ENCODE measurements at regions not wholly inside any gene's neighbourhood (a gene's known extent, or its start where the extent isn't known, plus 50 kb on each side); places are given as distances from the start of the nearest gene placed in this dataset.
"Not testable (repeated sequence)": the region's sequence is repeated elsewhere in the genome, so short reads cannot be mapped to it uniquely, and the experiment has no call there.

DNA sequence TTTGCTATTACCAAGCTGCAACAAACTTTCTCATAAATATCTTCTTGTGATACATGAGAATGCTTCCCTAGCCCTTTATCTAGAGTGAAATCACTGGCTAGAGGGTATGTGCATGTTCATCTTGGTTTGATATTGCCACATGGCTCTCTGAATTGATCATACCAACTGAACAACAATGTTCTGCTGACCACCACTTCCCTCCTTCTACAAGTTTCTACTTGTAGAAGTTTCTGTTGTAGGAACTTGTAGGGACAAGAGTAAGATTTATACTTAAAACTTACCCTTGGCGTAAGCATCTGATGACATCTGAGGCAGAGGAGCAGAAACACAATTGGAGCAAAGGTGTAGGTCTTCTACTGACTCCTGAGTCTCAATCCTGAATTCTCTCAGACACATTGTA, 86.3 kb upstream of the FAM13C start:
- H3K4me3 ChIP-seq (ENCODE audit: low read depth, low read length), result no peak overlapping the region
- TF ChIP-seq, protein P1, sequence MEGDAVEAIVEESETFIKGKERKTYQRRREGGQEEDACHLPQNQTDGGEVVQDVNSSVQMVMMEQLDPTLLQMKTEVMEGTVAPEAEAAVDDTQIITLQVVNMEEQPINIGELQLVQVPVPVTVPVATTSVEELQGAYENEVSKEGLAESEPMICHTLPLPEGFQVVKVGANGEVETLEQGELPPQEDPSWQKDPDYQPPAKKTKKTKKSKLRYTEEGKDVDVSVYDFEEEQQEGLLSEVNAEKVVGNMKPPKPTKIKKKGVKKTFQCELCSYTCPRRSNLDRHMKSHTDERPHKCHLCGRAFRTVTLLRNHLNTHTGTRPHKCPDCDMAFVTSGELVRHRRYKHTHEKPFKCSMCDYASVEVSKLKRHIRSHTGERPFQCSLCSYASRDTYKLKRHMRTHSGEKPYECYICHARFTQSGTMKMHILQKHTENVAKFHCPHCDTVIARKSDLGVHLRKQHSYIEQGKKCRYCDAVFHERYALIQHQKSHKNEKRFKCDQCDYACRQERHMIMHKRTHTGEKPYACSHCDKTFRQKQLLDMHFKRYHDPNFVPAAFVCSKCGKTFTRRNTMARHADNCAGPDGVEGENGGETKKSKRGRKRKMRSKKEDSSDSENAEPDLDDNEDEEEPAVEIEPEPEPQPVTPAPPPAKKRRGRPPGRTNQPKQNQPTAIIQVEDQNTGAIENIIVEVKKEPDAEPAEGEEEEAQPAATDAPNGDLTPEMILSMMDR (IDR thresholded peaks at IDR 0.05; ENCODE audit: insufficient read depth, low read depth, low read length, missing control alignments), result no peak
- DNase-seq (ENCODE audit: low read depth), result no peak

DNA sequence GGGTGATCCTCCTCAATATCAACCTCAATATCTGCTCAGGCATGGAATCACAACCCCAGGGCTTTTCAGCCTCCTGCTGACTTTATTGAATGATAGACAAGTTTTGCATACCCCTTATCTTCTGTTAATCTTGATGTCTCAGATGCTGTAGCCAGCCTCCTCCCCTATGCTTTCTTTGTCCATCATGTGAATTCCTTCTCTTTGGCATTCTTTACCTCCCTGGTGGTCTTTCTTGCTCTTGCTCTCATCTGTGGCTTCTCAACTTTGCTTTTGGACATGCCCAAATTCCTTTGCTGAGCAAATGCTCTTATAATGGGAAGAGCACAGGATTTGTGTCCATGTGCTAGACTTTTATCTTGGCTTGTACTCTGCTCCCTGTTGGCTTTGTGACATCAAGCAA, 73.4 kb upstream of the FAM13C start:
- TF ChIP-seq, protein P1 (IDR thresholded peaks at IDR 0.05; ENCODE audit: insufficient read depth, low read depth, low read length, missing control alignments), result no peak
- no peak for DNase-seq (ENCODE audit: low read depth)
- no peak overlapping the region for H3K4me3 ChIP-seq (ENCODE audit: low read depth, low read length)

DNA sequence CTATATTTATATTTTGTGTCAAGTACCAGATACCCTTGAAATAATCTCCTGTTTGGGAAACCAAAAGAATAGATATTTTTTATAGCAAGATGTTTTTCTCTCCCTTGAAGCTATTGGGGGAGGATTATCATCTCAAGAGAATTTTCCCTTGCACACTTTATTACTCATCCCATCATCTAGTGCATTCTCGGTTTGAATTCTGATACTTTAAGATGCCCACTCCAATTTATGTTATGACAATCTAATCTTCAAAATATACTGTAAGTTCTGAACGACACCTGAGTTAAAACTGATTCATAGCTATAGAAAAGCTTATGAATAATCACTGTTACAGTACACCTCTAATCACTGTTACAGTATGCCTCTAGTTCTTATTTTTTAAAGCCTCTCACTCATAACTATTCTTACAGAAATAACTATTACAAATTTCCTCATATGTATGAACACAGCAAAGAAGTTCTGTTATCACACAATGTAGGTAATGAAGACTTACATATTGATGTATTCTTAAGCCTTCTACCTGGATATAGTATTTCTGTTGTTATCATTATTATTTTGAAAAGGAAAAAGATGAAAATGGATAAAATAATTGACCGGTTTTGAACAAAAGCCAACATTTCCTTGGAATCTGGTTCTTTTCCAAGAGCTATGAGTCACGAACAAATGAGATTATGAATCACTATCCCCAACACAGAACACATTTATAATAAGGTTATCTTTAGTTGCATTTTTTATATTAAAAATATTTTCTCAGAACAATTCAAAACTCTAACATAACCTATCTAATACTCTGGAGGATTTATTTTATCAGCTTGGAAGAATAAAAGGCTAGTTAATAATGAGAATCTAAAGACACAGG, 72.3 kb upstream of the FAM13C start:
- DNase-seq (ENCODE audit: low read depth), result no peak
- TF ChIP-seq, protein P1 (IDR thresholded peaks at IDR 0.05; ENCODE audit: insufficient read depth, low read depth, low read length, missing control alignments), result no peak
- no peak overlapping the region for H3K4me3 ChIP-seq (ENCODE audit: low read depth, low read length)

DNA sequence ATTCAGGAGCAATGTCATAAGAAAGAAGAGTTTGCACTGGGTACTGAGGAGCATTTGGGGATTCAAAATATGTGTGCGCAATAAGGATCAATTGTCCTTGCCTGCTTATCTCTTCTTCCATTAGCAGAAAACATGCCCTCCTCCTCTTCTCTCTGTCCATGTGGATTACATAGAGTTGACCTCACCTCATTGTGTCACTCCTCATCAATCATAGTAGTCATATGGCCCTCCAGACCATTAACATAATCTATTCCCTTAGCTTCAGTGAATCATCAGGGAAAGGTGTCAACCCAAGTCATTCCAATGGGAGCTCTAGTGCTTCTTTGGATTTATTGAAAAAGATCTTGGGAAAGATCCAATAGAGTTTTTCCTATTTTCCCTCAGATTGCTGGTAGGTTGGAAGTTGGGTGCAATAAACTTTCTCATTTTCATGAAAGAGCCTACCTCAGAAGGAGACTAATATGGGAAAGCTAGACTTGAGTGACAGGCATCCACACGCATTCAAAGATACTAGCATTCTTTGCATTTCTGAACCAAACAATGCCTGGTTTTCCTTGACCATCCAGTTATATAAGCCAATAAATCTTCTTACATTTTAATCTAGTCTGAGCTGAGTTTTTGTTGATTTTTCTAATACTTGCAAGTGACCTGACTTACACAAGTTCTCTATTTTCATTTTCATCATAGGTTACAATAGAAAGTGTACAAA, 71.5 kb upstream of the FAM13C start:
- H3K4me3 ChIP-seq (ENCODE audit: low read depth, low read length), result no peak overlapping the region
- no peak for DNase-seq (ENCODE audit: low read depth)
- TF ChIP-seq, protein P1 (IDR thresholded peaks at IDR 0.05; ENCODE audit: insufficient read depth, low read depth, low read length, missing control alignments), result no peak

DNA sequence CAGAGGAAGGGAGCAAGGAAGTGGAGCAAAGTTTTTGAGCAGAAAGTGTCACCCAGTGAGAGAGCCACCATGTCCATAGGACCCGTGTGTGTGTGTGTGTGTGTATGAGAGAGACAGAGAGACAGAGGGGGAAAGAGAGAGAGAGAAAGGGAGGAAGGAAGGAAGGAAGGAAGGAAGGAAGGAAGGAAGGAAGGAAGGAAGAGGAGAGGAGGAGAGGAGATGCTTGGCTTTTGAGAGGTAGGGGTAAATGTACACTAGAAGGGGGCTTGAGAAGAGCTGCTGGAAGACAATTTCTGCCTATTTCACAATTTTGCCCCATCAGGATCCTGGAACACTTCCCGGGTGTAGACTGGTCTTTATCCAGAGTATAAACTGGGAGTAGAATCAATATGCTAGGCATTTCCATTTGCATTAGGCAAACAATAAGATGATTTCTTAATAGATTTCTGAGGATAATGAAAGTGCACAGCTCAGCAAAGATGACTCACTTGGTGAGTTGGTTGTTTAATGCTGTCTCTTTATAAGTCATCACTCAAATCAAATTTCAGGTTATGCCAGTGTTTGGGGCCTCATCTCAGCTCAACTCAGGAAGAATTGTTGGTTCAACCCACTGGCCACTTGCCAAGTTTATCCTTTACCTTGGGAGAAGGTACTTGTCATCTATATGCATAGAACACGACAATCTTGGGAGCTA, 70.0 kb upstream of the FAM13C start:
- TF ChIP-seq, protein P1 (IDR thresholded peaks at IDR 0.05; ENCODE audit: insufficient read depth, low read depth, low read length, missing control alignments), result no peak

DNA sequence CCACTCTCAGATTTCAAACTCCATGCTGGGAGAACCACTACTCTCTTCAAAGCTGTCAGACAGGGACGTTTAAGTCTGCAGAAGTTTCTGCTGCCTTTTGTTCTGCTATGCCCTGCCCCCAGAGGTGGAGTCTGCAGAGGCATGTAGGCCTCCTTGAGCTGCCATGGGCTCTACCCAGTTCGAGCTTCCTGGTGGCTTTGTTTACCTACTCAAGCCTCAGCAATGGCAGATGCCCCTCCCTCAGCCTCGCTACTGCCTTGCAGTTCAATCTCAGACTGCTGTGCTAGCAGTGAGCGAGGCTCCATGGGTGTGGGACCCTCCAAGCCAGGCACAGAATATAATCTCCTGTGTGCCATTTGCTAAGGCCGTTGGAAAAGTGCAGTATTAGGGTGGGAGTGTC, 51.4 kb upstream of the FAM13C start:
- DNase-seq (ENCODE audit: low read depth); H3K4me3 ChIP-seq (ENCODE audit: low read depth, low read length): not testable (repeated sequence)

More for the DNA sequence above, 70.0 kb upstream of the FAM13C start:
- DNase-seq (ENCODE audit: low read depth), result no peak
- H3K4me3 ChIP-seq (ENCODE audit: low read depth, low read length), result no peak overlapping the region

Measured in GM12865 (cell line).